ENCODE measurements at regions not wholly inside any gene's neighbourhood (a gene's known extent, or its start where the extent isn't known, plus 50 kb on each side); places are given as distances from the start of the nearest gene placed in this dataset.
A peak's percentile ranks its signal among the peaks of the same experiment; 100 is the strongest.

- H3K9me3 Mint-ChIP-seq, result peaks cover 0 to 6% (median 0%) of the 10 kb centered on the region in 7 donors
- DNase-seq, result no peak
- intact Hi-C loops (cut with micrococcal nuclease), result no loop called here
- WGBS (ENCODE audit: insufficient coverage), result no CpG with 5 or more reads among the region's 3 CpGs
- no peak for TF ChIP-seq CTCF (IDR thresholded peaks at IDR 0.05)
- H3K4me1 ChIP-seq (ENCODE audit: control insufficient read depth in 1 of 2, insufficient read depth in 2 of 2, low read length in 2 of 2), result no peaks in the 10 kb centered on the region
- H2AFZ ChIP-seq (ENCODE audit: insufficient read depth, low read depth, low read length, poor library complexity, severe bottlenecking), result no peak overlapping the region
- H3K27ac ChIP-seq (ENCODE audit: low read depth in 1 of 2, low read length in 2 of 2), result no peak overlapping the region
- no peak overlapping the region for H3K4me3 Mint-ChIP-seq
- peaks cover 0 to 3% (median 0%) of the 10 kb centered on the region in 3 donors for H3K27me3 Mint-ChIP-seq (ENCODE audit: low read depth in 3 of 3)
- H3K36me3 ChIP-seq (replicated peaks in 1 of 2; ENCODE audit: control insufficient read depth in 1 of 2, insufficient read depth in 2 of 2, low read length in 2 of 2), result no peaks in the 10 kb centered on the region
- H3K27ac Mint-ChIP-seq, result peak overlapping the region in 1 of 7 donors; percentile 4
- H3K79me2 ChIP-seq (ENCODE audit: insufficient read depth, low read length), result no peaks in the 10 kb centered on the region
- no peak overlapping the region for H3K4me3 ChIP-seq (replicated peaks in 1 of 3; ENCODE audit: low read depth in 2 of 3, low read length in 3 of 3)
- no peak overlapping the region for H3K9ac ChIP-seq (ENCODE audit: insufficient read depth, low read length, poor library complexity, severe bottlenecking)
- H4K20me1 ChIP-seq (ENCODE audit: insufficient read depth, low read length), result no peaks in the 10 kb centered on the region
- no peaks in the 10 kb centered on the region for H3K9me3 ChIP-seq (replicated peaks in 1 of 2; ENCODE audit: control insufficient read depth in 1 of 2, insufficient read depth in 1 of 2, low read length in 2 of 2)
- no peak overlapping the region for H3K4me2 ChIP-seq (replicated peaks; ENCODE audit: extremely low read depth, low read length, poor library complexity, severe bottlenecking)
- no peaks in the 10 kb centered on the region for H3K27me3 ChIP-seq (ENCODE audit: control insufficient read depth in 2 of 2, insufficient read depth in 2 of 2, low read length in 2 of 2)
- H3K36me3 Mint-ChIP-seq, result no peaks in the 10 kb centered on the region
- no peaks in the 10 kb centered on the region for H3K4me1 Mint-ChIP-seq
Observed at GRCh38 chr2:34365932-34366331, 766.8 kb upstream of the FAM98A start.

- intact Hi-C loops (cut with micrococcal nuclease), result no loop called here
- no peaks in the 10 kb centered on the region for H3K27me3 ChIP-seq (ENCODE audit: control insufficient read depth in 2 of 2, insufficient read depth in 2 of 2, low read length in 2 of 2)
- H3K36me3 ChIP-seq (replicated peaks in 1 of 2; ENCODE audit: control insufficient read depth in 1 of 2, insufficient read depth in 2 of 2, low read length in 2 of 2), result no peaks in the 10 kb centered on the region
- H4K20me1 ChIP-seq (ENCODE audit: insufficient read depth, low read length), result no peaks in the 10 kb centered on the region
- no peak overlapping the region for H3K4me2 ChIP-seq (replicated peaks; ENCODE audit: extremely low read depth, low read length, poor library complexity, severe bottlenecking)
- no peak overlapping the region for H2AFZ ChIP-seq (ENCODE audit: insufficient read depth, low read depth, low read length, poor library complexity, severe bottlenecking)
- Mint-ChIP-seq H3K9me3 (peaks cover 0 to 3% (median 0%) of the 10 kb centered on the region in 7 donors), H3K36me3 (no peaks in the 10 kb centered on the region), H3K4me1 (no peaks in the 10 kb centered on the region), H3K27me3 (ENCODE audit: low read depth in 3 of 3) (peaks cover 0 to 3% (median 0%) of the 10 kb centered on the region in 3 donors), H3K4me3 (no peak overlapping the region), H3K27ac (no peak overlapping the region)
- H3K4me1 ChIP-seq (ENCODE audit: control insufficient read depth in 1 of 2, insufficient read depth in 2 of 2, low read length in 2 of 2), result no peaks in the 10 kb centered on the region
- no peak for TF ChIP-seq CTCF (IDR thresholded peaks at IDR 0.05)
- H3K27ac ChIP-seq (ENCODE audit: low read depth in 1 of 2, low read length in 2 of 2), result no peak overlapping the region
- no peak for DNase-seq
- no peaks in the 10 kb centered on the region for H3K9me3 ChIP-seq (replicated peaks in 1 of 2; ENCODE audit: control insufficient read depth in 1 of 2, insufficient read depth in 1 of 2, low read length in 2 of 2)
- no peaks in the 10 kb centered on the region for H3K79me2 ChIP-seq (ENCODE audit: insufficient read depth, low read length)
- no CpG with 5 or more reads among the region's 2 CpGs for WGBS (ENCODE audit: insufficient coverage)
- H3K4me3 ChIP-seq (replicated peaks in 1 of 3; ENCODE audit: low read depth in 2 of 3, low read length in 3 of 3), result no peak overlapping the region
- H3K9ac ChIP-seq (ENCODE audit: insufficient read depth, low read length, poor library complexity, severe bottlenecking), result no peak overlapping the region
Observed at GRCh38 chr2:34365512-34365911, 766.4 kb upstream of the FAM98A start.

All from CD14-positive monocyte (primary cell).